Fibroblast of upper back skin (primary cell): ENCODE measurements at regions not wholly inside any gene's neighbourhood (a gene's known extent, or its start where the extent isn't known, plus 50 kb on each side); places are given as distances from the start of the nearest gene placed in this dataset.
"Not testable (repeated sequence)": the region's sequence is repeated elsewhere in the genome, so short reads cannot be mapped to it uniquely, and the experiment has no call there.

ENCODE experiments used
- DNase-seq: peaks from one replicate; pipeline ENCODE4 v3.0.0-alpha.2; 2013

GRCh38 chr10:3570131-3570729 lies 214.8 kb downstream of the KLF6 start:
- no peak for DNase-seq

GRCh38 chr10:3568983-3569382 lies 216.0 kb downstream of the KLF6 start:
- no peak for DNase-seq

GRCh38 chr10:3568392-3568791 lies 216.6 kb downstream of the KLF6 start:
- no peak for DNase-seq

- DNase-seq: no peak
Measured at GRCh38 chr10:3567291-3567963, 217.6 kb downstream of the KLF6 start.

- DNase-seq: no peak
Measured at GRCh38 chr10:3566627-3567026, 218.4 kb downstream of the KLF6 start.

- peak; percentile 13 for DNase-seq
Measured at GRCh38 chr10:3564346-3565002, 220.5 kb downstream of the KLF6 start.

- no peak for DNase-seq
Measured at GRCh38 chr10:3563298-3563697, 221.7 kb downstream of the KLF6 start.

- DNase-seq: not testable (repeated sequence)
Measured at GRCh38 chr10:3560628-3561027, 224.4 kb downstream of the KLF6 start.

- DNase-seq: no peak
Measured at GRCh38 chr10:3559527-3559926, 225.5 kb downstream of the KLF6 start.

- DNase-seq: no peak
Measured at GRCh38 chr10:3559011-3559410, 226.0 kb downstream of the KLF6 start.

- DNase-seq: peak; percentile 31
Measured at GRCh38 chr10:3556191-3557017, 228.6 kb downstream of the KLF6 start.

GRCh38 chr10:3554121-3554522 lies 230.9 kb downstream of the KLF6 start:
- peak; percentile 6 for DNase-seq

GRCh38 chr10:3552281-3552680 lies 232.7 kb downstream of the KLF6 start:
- DNase-seq: no peak

- DNase-seq: no peak
Measured at GRCh38 chr10:3551761-3552160, 233.2 kb downstream of the KLF6 start.

- DNase-seq: no peak
Measured at GRCh38 chr10:3549118-3549517, 235.9 kb downstream of the KLF6 start.

GRCh38 chr10:3548702-3549101 lies 236.3 kb downstream of the KLF6 start:
- no peak for DNase-seq

GRCh38 chr10:3548076-3548475 lies 236.9 kb downstream of the KLF6 start:
- DNase-seq: peak; percentile 53

GRCh38 chr10:3544561-3544960 lies 240.4 kb downstream of the KLF6 start:
- DNase-seq: no peak

GRCh38 chr10:3542185-3542611 lies 242.8 kb downstream of the KLF6 start:
- peak; percentile 89 for DNase-seq

GRCh38 chr10:3539696-3540383 lies 245.2 kb downstream of the KLF6 start:
- DNase-seq: no peak

- DNase-seq: peak; percentile 97
Measured at GRCh38 chr10:3538656-3539531, 246.1 kb downstream of the KLF6 start.

- DNase-seq: no peak
Measured at GRCh38 chr10:3538291-3538655, 246.7 kb downstream of the KLF6 start.
